HG03064 (cell line): ENCODE measurements at regions not wholly inside any gene's neighbourhood (a gene's known extent, or its start where the extent isn't known, plus 50 kb on each side); places are given as distances from the start of the nearest gene placed in this dataset.
"Not testable (repeated sequence)": the region's sequence is repeated elsewhere in the genome, so short reads cannot be mapped to it uniquely, and the experiment has no call there.

Experiments used
- ATAC-seq: cut with Tn5 transposase; IDR thresholded peaks from one replicate; pipeline ENCODE4 v1.9.1; 2021; ENCODE audit warnings: low read depth; ENCODE audit not compliant: unreplicated experiment

- ATAC-seq, result no peak
Measured at GRCh38 chr1:25011943-25012638, 82.0 kb upstream of the RUNX3 start.

- ATAC-seq, result no peak
Measured at GRCh38 chr1:25011275-25011674, 81.2 kb upstream of the RUNX3 start.

- no peak for ATAC-seq
Measured at GRCh38 chr1:25009671-25010262, 79.7 kb upstream of the RUNX3 start.

- ATAC-seq, result no peak
Measured at GRCh38 chr1:25008192-25008485, 78.1 kb upstream of the RUNX3 start.

- not testable (repeated sequence) for ATAC-seq
Measured at GRCh38 chr1:25007390-25008191, 77.5 kb upstream of the RUNX3 start.

- ATAC-seq, result no peak
Measured at GRCh38 chr1:25006770-25007169, 76.7 kb upstream of the RUNX3 start.

- no peak for ATAC-seq
Measured at GRCh38 chr1:25004355-25004754, 74.3 kb upstream of the RUNX3 start.

- ATAC-seq, result no peak
Measured at GRCh38 chr1:25003457-25004190, 73.5 kb upstream of the RUNX3 start.

GRCh38 chr1:25003000-25003399, 72.9 kb upstream of the RUNX3 start:
- no peak for ATAC-seq

GRCh38 chr1:25001125-25001915, 71.2 kb upstream of the RUNX3 start:
- ATAC-seq, result no peak

- ATAC-seq, result no peak
Measured at GRCh38 chr1:24999906-25000305, 69.8 kb upstream of the RUNX3 start.

- no peak for ATAC-seq
Measured at GRCh38 chr1:24999426-24999825, 69.3 kb upstream of the RUNX3 start.

- ATAC-seq, result no peak
Measured at GRCh38 chr1:24998563-24999245, 68.6 kb upstream of the RUNX3 start.

GRCh38 chr1:24996983-24997893, 67.2 kb upstream of the RUNX3 start:
- ATAC-seq, result no peak

GRCh38 chr1:24996456-24996855, 66.4 kb upstream of the RUNX3 start:
- no peak for ATAC-seq

- ATAC-seq, result no peak
Measured at GRCh38 chr1:24995661-24996060, 65.6 kb upstream of the RUNX3 start.

- ATAC-seq, result no peak
Measured at GRCh38 chr1:24995140-24995539, 65.1 kb upstream of the RUNX3 start.

- no peak for ATAC-seq
Measured at GRCh38 chr1:24993871-24994580, 64.0 kb upstream of the RUNX3 start.
